ENCODE measurements at regions not wholly inside any gene's neighbourhood (a gene's known extent, or its start where the extent isn't known, plus 50 kb on each side); places are given as distances from the start of the nearest gene placed in this dataset.

- no peak overlapping the region for H3K9ac ChIP-seq (ENCODE audit: low read depth, low read length)
- no peak overlapping the region for H2BK15ac ChIP-seq (ENCODE audit: low read depth, low read length)
- H4K91ac ChIP-seq (ENCODE audit: insufficient read depth, low read depth, low read length) = no peak overlapping the region
- CTCF ChIA-PET = no interaction called here
- H2BK5ac ChIP-seq (ENCODE audit: low read depth, low read length, poor library complexity, severe bottlenecking) = no peak overlapping the region
- H3K36me3 ChIP-seq (ENCODE audit: control insufficient read depth, insufficient read depth, low read length) = no peaks in the 10 kb centered on the region
- POLR2A ChIA-PET (ENCODE audit: unreplicated experiment) = no interaction called here
- H2BK120ac ChIP-seq (ENCODE audit: low read depth, low read length) = no peak overlapping the region
- no peaks in the 10 kb centered on the region for H4K20me1 ChIP-seq (ENCODE audit: insufficient read depth, low read length)
- no peak overlapping the region for H2BK20ac ChIP-seq (ENCODE audit: low read depth, low read length)
- intact Hi-C loops (cut with micrococcal nuclease) = no loop called here
- H2AFZ ChIP-seq (replicated peaks; ENCODE audit: low read length, poor library complexity) = no peak overlapping the region
- H2AK9ac ChIP-seq (replicated peaks; ENCODE audit: low read depth, low read length, poor library complexity) = no peak overlapping the region
- dilution Hi-C loops (cut with HindIII; ENCODE audit: low sequenced_read_pairs, unreplicated experiment) = no loop called here
- no CpG with 5 or more reads among the region's 4 CpGs for WGBS, 2 experiments (ENCODE audit: extremely low coverage in 2 of 2, insufficient read length in 1 of 2)
- TF ChIP-seq NFE2L2 (IDR thresholded peaks at IDR 0.05; ENCODE audit: low read depth, low read length) (no peak), CHD1 (IDR thresholded peaks at IDR 0.05; ENCODE audit: low read depth, low read length) (no peak), POLR2A (IDR thresholded peaks at IDR 0.05; ENCODE audit: low read depth, low read length) (no peak), RCOR1 (IDR thresholded peaks at IDR 0.05; ENCODE audit: insufficient replicate concordance, low read length) (no peak), FOS (IDR thresholded peaks at IDR 0.05; ENCODE audit: low read depth, low read length) (no peak), MAFK (IDR thresholded peaks at IDR 0.05; ENCODE audit: low read depth, low read length) (no peak), CTCF (conservative IDR thresholded peaks at IDR 0.05; ENCODE audit: low read depth, low read length) (no peak), BHLHE40 (IDR thresholded peaks at IDR 0.05; ENCODE audit: low read depth, low read length) (no peak), CEBPB (IDR thresholded peaks at IDR 0.05; ENCODE audit: low read depth, low read length) (no peak), RFX5 (IDR thresholded peaks at IDR 0.05; ENCODE audit: low read depth, low read length) (no peak)
- H3K56ac ChIP-seq (ENCODE audit: extremely low read depth, insufficient read depth, low read length) = no peak overlapping the region
- H2AK5ac ChIP-seq (ENCODE audit: low read depth, low read length) = no peak overlapping the region
- H3K9me3 ChIP-seq (ENCODE audit: control insufficient read depth, insufficient read depth, low read length) = no peaks in the 10 kb centered on the region
- ATAC-seq (ENCODE audit: low read depth) (no peak), DNase-seq (no peak)
- BruUV-seq (replicated peaks) = no TSS peak
- no peaks in the 10 kb centered on the region for H3K4me1 ChIP-seq (ENCODE audit: control insufficient read depth, insufficient read depth, low read length)
- H3K27ac ChIP-seq (ENCODE audit: insufficient read depth, low read length) = no peak overlapping the region
- H3K9me1 ChIP-seq (ENCODE audit: insufficient read depth, low read length) = no peaks in the 10 kb centered on the region
- no peak overlapping the region for H3K18ac ChIP-seq (ENCODE audit: low read depth, low read length)
- no peak overlapping the region for H3K4me3 ChIP-seq (ENCODE audit: insufficient read depth, low read depth, low read length)
- no peak overlapping the region for H3K4me2 ChIP-seq (ENCODE audit: low read depth, low read length)
- in situ Hi-C loops (cut with MboI; ENCODE audit: low sequenced_read_pairs) = no loop called here
- no peak overlapping the region for H4K8ac ChIP-seq (ENCODE audit: low read depth in 2 of 2, low read length in 2 of 2)
- peaks cover 43% of the 10 kb centered on the region; the same call in 1 of the 2 replicates for H3K27me3 ChIP-seq (ENCODE audit: control insufficient read depth, insufficient read depth, low read length)
- no peak overlapping the region for H3K23ac ChIP-seq (ENCODE audit: low read depth, low read length)
- H3K14ac ChIP-seq (replicated peaks; ENCODE audit: low read depth, low read length) = no peak overlapping the region
- no peak overlapping the region for H3K4ac ChIP-seq (ENCODE audit: low read depth, low read length)
- no peaks in the 10 kb centered on the region for H3K79me1 ChIP-seq (ENCODE audit: low read depth in 1 of 2, low read length in 2 of 2)
- H4K5ac ChIP-seq (ENCODE audit: low read depth, low read length) = no peak overlapping the region
These were observed 153.9 kb upstream of the PCBD1 start for GRCh38 chr10:71042216-71042615.

Measured in IMR-90 (cell line).